ENCODE measurements at regions not wholly inside any gene's neighbourhood (a gene's known extent, or its start where the extent isn't known, plus 50 kb on each side); places are given as distances from the start of the nearest gene placed in this dataset.

DNA sequence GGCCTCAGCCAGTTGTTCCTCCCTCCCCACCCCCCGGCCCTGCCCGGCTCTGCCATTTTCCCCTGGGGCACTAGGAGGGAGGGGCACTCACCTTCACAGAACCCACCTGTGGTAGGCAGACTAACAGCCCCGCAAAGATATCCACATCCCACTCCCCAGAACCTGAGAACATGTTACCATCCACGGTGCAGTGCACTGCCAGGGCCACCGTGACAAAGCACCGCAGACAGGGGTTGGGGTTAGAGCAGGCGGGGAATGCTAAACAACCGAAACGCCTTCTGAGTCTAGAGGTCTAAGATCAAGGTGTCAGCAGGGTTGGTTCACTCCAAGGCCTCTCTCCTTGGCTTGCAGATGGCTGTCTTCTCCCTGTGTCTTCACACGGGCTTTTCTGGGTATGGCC, 57.4 kb upstream of the NCOR2 start:
- CTCF ChIA-PET, result no interaction called here
- intact Hi-C loops (cut with micrococcal nuclease), result no loop called here
- Mint-ChIP-seq H3K36me3 (ENCODE audit: low read depth) (no peaks in the 10 kb centered on the region), H3K4me1 (ENCODE audit: low read depth) (no peaks in the 10 kb centered on the region), H3K9me3 (peaks cover 1% of the 10 kb centered on the region), H3K27me3 (ENCODE audit: low read depth) (no peaks in the 10 kb centered on the region), H3K27ac (no peak overlapping the region), H3K4me3 (no peak overlapping the region)
- no peak for DNase-seq

DNA sequence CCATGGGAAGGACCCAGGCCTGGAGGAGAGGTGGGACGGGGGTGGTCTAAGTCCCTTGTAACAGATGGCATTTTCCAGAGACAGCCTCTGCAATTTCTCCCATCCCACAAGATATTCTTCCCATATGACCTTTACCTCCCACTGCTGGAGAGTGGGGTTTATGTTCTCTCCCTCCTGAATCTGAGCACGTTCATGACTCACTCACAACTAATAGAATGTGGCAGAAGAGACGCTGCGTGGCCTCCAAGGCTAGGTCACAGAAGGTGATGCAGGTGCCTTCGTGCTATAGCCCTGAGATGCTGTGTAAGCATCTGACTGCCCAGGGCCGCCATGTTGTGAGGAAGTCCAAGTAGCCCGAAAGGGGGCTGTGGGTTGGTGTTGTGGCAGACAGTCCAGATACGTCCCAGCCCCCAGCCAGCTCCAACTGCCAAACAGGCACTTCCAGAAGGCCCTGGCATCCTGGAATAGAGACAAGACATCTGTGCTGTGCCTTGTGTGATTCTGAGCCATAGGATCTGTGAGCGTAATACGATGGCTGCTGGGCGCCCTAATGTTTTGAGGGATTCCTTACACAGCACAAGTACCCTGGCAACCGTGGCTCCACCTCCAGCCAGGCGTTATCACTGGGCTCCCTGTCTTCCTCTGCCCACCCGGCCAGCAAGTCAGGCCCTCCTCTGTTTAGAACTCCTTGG, 56.1 kb upstream of the NCOR2 start:
- H3K36me3 Mint-ChIP-seq (ENCODE audit: low read depth), result no peaks in the 10 kb centered on the region
- no peaks in the 10 kb centered on the region for H3K4me1 Mint-ChIP-seq (ENCODE audit: low read depth)
- intact Hi-C loops (cut with micrococcal nuclease), result no loop called here
- CTCF ChIA-PET, result no interaction called here
- no peak for DNase-seq
- no peak overlapping the region for H3K27ac Mint-ChIP-seq
- H3K4me3 Mint-ChIP-seq, result no peak overlapping the region
- peaks cover 1% of the 10 kb centered on the region for H3K9me3 Mint-ChIP-seq
- H3K27me3 Mint-ChIP-seq (ENCODE audit: low read depth), result no peaks in the 10 kb centered on the region

DNA sequence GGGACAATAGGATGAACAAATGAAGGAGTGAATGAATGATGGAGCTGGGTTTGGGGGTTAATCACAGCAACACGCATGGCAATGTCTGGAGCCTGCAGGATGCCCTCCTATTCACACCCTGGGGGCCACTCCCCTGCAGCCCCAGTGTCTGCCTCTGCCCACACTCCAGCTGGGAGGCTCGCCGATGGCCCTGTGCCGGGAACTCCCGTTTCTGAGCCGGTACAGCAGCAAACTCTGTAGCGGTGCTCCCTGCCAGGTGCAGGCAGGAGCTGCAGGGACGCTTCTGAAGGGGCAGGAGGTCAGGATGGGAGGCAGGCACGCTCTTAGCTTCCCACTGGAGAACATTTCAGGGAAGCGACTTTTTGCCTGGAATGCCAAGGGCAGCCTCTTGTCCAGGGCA, 55.4 kb upstream of the NCOR2 start:
- H3K36me3 Mint-ChIP-seq (ENCODE audit: low read depth), result no peaks in the 10 kb centered on the region
- no peak for DNase-seq
- intact Hi-C loops (cut with micrococcal nuclease), result no loop called here
- no peak overlapping the region for H3K4me3 Mint-ChIP-seq
- CTCF ChIA-PET, result no interaction called here
- no peaks in the 10 kb centered on the region for H3K4me1 Mint-ChIP-seq (ENCODE audit: low read depth)
- peaks cover 1% of the 10 kb centered on the region for H3K9me3 Mint-ChIP-seq
- no peak overlapping the region for H3K27ac Mint-ChIP-seq
- no peaks in the 10 kb centered on the region for H3K27me3 Mint-ChIP-seq (ENCODE audit: low read depth)

DNA sequence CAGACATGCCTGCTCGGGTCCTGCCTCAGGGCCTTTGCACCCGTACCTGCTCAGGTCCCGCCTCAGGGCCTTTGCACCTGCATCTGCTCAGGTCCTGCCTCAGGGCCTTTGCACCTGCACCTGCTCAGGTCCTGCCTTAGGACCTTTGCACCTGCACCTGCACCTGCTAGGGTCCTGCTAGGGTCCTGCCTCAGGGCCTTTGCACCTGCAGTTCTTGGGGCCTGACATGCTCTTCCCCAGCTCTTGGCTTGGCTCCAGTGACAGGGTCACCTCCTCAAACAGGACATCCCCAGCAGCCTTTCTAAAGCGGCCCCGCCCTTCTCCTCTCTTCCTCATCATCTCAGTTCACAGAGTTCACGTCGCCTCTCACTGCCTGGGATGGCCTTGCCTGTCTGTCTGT, 54.9 kb upstream of the NCOR2 start:
- no peak overlapping the region for H3K27ac Mint-ChIP-seq
- DNase-seq, result no peak
- H3K9me3 Mint-ChIP-seq, result peaks cover 1% of the 10 kb centered on the region
- H3K36me3 Mint-ChIP-seq (ENCODE audit: low read depth), result no peaks in the 10 kb centered on the region
- no peak overlapping the region for H3K4me3 Mint-ChIP-seq
- no peaks in the 10 kb centered on the region for H3K4me1 Mint-ChIP-seq (ENCODE audit: low read depth)
- intact Hi-C loops (cut with micrococcal nuclease), result no loop called here
- no peaks in the 10 kb centered on the region for H3K27me3 Mint-ChIP-seq (ENCODE audit: low read depth)
- CTCF ChIA-PET, result no interaction called here

DNA sequence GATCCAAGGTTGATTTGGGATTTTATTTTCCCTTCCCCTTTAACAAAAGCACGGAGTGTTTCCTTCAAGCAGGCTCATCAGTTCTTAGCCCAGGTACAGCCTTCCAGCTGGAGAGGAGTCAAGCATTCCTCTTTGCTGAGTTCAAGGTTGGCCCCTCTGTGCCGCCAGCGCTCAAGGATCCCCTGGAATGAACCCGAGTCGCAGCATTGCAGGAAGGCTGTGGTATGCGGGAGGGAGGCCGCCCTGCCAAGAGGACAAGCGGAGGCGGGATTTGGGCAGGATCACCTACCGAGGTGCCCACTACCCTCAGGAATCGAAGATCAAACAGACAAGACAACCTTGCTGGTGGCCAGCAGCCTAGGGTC, 53.9 kb upstream of the NCOR2 start:
- DNase-seq, result no peak
- no peaks in the 10 kb centered on the region for H3K36me3 Mint-ChIP-seq (ENCODE audit: low read depth)
- H3K4me1 Mint-ChIP-seq (ENCODE audit: low read depth), result peaks cover 3% of the 10 kb centered on the region
- H3K27me3 Mint-ChIP-seq (ENCODE audit: low read depth), result no peaks in the 10 kb centered on the region
- H3K27ac Mint-ChIP-seq, result no peak overlapping the region
- intact Hi-C loops (cut with micrococcal nuclease), result no loop called here
- H3K4me3 Mint-ChIP-seq, result no peak overlapping the region
- peaks cover 1% of the 10 kb centered on the region for H3K9me3 Mint-ChIP-seq
- CTCF ChIA-PET, result no interaction called here

DNA sequence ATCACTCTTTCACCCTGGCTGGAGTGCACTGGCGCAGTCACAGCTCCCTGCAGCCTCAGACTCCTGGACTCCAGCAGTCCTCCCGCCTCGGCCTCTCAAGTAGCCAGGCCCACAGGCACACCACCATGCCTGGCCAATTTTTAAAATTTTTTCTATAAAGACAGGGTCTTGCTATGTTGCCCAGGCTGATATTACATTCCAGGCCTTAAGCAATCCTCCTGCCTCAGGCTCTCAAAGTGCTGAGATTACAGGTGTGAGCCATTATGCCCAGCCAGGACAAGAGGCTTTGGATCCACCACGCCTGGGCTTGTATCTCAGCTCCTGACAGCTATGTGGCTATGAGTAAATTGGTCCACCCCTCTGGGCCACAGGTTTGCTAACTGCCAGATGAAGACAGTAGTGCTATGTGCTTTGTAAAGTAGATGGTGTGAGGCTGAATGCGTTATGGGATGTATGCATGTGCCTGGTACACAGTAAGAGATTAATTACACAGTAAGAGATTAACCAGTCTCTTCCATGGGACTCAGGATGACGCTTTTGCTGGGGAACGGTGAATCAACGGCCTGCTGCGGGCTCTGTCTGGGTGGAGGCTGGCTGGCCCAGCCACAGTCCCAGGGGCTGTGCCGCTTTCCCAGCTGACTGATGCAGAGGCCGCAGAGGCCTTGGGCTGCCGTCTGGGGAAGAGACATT, 53.3 kb upstream of the NCOR2 start:
- Mint-ChIP-seq H3K36me3 (ENCODE audit: low read depth) (no peaks in the 10 kb centered on the region), H3K4me1 (ENCODE audit: low read depth) (peaks cover 3% of the 10 kb centered on the region), H3K27ac (no peak overlapping the region), H3K27me3 (ENCODE audit: low read depth) (no peaks in the 10 kb centered on the region), H3K4me3 (no peak overlapping the region), H3K9me3 (peaks cover 1% of the 10 kb centered on the region)
- CTCF ChIA-PET, result no interaction called here
- intact Hi-C loops (cut with micrococcal nuclease), result no loop called here
- no peak for DNase-seq

DNA sequence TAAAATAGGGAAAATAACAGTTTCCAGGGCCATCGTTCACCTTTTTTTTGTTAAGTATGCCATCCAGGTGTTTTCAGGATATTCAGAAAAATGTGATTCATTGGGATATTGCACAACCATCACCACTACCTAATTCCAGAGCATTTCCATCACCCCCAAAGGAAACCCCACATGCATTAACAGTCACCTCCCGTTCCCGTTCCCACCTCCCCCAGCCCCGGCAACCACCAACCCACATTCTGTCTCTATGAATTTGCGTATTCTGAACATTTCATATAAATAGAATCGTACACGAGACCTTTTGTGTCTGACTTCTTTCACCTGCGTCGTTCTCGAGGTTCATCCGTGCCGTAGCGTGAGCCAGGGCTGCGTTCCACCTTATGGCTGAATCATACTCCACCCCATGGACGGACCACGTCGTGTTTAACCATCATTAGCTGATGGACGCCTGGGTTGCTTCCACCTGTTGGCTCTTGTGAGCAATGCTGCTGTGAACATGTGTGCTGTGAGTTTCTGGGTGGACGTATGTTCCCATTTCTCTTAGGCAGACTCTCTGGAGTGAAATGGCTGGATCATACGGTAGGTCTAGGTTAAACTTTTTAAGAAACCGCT, 51.0 kb upstream of the NCOR2 start:
- CTCF ChIA-PET, result no interaction called here
- H3K9me3 Mint-ChIP-seq, result peaks cover under 1% of the 10 kb centered on the region
- H3K27ac Mint-ChIP-seq, result no peak overlapping the region
- intact Hi-C loops (cut with micrococcal nuclease), result no loop called here
- H3K36me3 Mint-ChIP-seq (ENCODE audit: low read depth), result no peaks in the 10 kb centered on the region
- peaks cover 3% of the 10 kb centered on the region for H3K4me1 Mint-ChIP-seq (ENCODE audit: low read depth)
- no peaks in the 10 kb centered on the region for H3K27me3 Mint-ChIP-seq (ENCODE audit: low read depth)
- H3K4me3 Mint-ChIP-seq, result no peak overlapping the region
- DNase-seq, result no peak

DNA sequence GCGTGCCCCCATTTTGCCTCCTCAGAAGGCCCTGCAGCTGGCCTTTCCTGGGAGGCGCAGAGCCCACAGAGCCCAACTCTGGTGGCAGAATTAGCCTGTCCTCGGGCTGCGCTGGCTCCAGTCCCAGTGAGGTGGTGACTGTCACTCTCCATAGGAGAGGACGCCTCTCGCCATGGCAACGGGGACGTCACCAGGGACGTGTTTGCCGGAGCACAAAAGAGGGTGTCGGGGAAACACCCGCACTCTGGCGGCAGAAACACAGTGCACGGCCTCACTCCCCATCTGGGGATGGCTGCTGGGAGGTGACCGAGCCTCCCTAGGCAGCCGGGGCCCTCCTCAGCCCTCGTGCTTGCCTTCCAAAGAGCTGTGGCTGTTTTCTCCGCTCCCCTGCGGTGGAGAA, 50.2 kb upstream of the NCOR2 start:
- CTCF ChIA-PET, result no interaction called here
- Mint-ChIP-seq H3K4me3 (no peak overlapping the region), H3K36me3 (ENCODE audit: low read depth) (no peaks in the 10 kb centered on the region), H3K27ac (no peak overlapping the region), H3K27me3 (ENCODE audit: low read depth) (no peaks in the 10 kb centered on the region), H3K9me3 (peaks cover 2% of the 10 kb centered on the region), H3K4me1 (ENCODE audit: low read depth) (peaks cover 3% of the 10 kb centered on the region)
- no peak for DNase-seq
- intact Hi-C loops (cut with micrococcal nuclease), result no loop called here

Measured in activated naive CD4-positive, alpha-beta T cell treated with anti-CD3 and anti-CD28 coated beads for 36 hours (primary cell).